Cerebellar nuclear complex (tissue), 1 donor: ENCODE measurements at regions not wholly inside any gene's neighbourhood (a gene's known extent, or its start where the extent isn't known, plus 50 kb on each side); places are given as distances from the start of the nearest gene placed in this dataset.

Experiments used
- DNase-seq, 2 experiments: peaks; one replicate each; lab custom pipeline; 2025; lab: John Stamatoyannopoulos, UW

- DNase-seq, result no peak
Observed at GRCh38 chr20:18971574-18971973, 158.0 kb downstream of the SCP2D1 start.

- DNase-seq, result no peak
Observed at GRCh38 chr20:18972251-18972876, 158.8 kb downstream of the SCP2D1 start.

DNA sequence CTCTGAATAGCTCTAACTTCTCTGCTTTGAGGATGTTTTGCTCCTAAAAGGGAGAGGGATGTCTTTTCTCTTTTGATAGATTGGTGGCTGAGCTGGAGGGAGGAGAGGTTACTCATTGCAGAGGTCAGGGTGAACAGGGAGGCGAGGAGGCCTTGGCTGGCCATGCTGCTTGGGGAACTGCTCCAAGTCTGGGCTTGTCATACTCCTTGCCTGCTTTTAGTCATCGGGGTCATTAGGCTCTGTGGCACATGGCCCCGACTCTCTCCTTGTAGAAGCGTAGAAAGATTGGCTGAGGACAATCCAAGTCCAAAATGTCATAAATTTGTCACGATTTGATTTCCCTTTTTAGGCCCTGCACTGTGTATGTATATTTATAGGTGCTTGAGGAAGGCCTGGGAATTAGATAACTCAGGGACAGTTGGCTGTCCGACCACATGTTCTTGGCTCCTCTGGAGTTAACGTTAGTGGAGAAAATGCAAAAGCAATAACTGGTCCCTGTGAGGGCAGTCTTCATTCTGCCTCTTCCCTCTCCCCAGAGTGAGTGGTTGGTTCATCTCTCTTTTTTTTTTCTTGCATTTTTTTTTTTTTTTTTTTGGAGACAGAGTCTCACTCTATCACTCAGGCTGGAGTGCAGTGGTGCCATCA, 160.1 kb downstream of the SCP2D1 start:
- no peak for DNase-seq

- no peak for DNase-seq
Observed at GRCh38 chr20:18974660-18975059, 161.1 kb downstream of the SCP2D1 start.

GRCh38 chr20:18977441-18977840, 163.9 kb downstream of the SCP2D1 start:
- DNase-seq, result no peak

DNA sequence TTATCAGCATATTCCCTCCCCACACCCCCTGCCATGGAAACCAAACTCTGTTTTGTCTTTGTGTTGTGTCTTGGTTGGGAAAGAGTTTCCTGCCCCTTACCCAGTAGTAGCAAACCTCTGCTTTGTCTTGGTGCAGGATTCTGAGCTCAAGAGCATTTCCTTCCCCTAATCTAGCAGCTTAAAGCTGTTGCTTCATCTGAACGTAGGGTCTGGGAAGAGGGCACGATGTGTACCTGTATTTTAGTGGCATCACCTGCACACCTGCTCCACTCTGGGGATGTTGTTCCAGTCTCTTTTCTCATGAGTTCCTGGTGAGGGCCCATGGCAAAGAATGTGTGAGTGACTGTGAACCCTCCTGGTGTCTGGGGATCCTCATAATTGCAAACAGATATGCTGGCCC, 164.7 kb downstream of the SCP2D1 start:
- no peak for DNase-seq

DNA sequence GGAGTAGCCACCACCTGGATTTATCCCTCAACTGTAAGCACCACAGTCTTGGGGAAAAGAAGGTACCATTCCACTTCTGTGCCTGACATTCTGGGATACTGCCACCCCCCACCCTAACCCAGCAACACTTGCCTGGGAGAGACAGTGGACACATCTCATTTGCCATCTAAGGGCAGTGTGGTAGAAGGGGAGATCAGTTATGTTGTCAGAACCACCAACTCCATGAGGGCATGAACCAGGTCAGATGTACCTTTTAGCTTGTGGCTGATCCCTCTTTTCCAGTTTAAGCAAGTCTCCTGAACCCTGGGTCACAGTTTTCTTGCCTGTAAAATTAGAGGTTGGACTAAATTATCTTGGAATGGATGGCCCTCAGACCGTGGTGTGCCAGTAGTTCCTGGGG, 165.5 kb downstream of the SCP2D1 start:
- DNase-seq, result no peak

- no peak for DNase-seq
Observed at GRCh38 chr20:18981962-18982539, 168.5 kb downstream of the SCP2D1 start.

GRCh38 chr20:18983796-18984195, 170.2 kb downstream of the SCP2D1 start:
- DNase-seq, result no peak

GRCh38 chr20:18984238-18985200, 170.9 kb downstream of the SCP2D1 start:
- no peak for DNase-seq

DNA sequence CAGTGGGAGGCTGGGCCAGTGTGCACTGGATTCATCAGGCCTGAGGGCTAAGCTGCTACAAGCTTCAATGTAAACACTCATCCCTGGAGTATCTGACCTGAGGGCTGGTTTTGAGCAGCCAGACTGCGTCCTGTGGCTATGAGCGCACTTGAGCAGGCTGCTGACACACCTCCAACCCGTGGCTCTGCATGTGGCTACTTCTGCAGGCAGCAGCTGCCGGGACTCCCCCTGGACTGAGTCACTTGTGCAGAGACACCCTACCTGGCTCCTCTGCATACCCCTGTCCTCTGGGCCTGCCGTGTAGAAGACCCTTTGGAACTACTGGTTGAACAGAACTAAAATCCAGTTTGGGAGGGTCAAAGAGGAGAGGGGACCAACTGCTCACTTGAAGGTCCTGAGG, 172.0 kb downstream of the SCP2D1 start:
- no peak for DNase-seq

- no peak for DNase-seq
Observed at GRCh38 chr20:18986146-18986830, 172.7 kb downstream of the SCP2D1 start.

DNA sequence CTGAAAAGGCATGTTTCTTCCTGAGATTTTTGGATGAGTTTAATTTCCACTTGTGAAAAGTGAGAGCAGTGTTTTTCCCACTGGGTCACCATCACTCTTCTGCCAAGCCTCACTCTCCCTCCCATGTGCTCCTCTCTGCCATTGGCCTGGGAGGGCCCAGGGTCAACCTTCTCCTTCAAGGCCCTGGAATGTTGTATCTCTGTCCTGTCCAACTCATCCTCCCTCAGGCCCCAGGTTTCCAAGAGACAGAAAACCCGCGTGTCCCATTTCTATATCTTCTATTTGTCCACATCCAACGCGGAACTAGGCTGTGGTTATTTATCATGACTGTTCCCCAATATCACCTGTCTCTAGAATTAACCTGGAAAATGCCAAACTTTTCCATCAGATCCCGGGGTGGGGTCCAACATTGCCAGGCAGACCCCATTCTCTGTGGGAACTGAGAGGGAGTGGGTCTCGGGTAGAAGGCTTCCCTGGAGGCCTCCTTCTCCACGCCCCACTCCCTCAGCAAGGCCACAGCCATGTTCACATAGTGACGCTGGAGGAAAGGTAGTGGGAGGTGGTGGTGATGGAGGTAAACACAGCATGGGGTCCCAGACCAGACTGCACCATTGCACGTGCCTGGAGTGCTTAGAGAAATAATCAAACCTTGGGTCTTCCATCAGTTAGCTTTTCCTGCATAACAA, 173.5 kb downstream of the SCP2D1 start:
- DNase-seq, result no peak

DNA sequence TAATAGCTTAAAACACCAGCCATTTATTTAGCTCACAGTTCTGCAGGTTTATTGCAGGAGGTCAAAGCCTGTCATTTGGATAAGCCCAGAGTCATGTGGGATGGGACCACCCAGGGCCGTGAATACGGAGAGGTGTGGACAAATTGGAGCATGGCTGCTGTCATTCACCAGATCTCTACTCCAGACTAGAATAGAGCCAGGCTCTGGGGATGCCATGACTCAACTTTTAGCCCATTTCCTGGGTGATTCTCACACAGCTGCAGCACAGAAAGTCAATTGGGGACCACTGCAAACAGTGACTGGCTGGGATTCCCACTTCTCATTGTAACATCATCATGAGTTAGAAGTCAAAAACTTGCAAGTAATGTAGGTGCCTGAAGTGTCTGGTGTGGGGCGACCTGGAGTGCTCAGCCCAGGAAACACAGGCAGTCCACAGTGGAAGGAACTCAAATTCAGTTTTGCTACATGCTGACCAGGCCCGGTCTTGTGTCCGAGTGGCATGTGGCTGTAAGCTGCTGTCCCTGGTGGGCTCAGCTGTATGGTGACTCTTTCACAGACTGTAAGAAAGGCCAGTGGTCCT, 174.3 kb downstream of the SCP2D1 start:
- no peak for DNase-seq

GRCh38 chr20:18988701-18989100, 175.1 kb downstream of the SCP2D1 start:
- DNase-seq, result no peak

DNA sequence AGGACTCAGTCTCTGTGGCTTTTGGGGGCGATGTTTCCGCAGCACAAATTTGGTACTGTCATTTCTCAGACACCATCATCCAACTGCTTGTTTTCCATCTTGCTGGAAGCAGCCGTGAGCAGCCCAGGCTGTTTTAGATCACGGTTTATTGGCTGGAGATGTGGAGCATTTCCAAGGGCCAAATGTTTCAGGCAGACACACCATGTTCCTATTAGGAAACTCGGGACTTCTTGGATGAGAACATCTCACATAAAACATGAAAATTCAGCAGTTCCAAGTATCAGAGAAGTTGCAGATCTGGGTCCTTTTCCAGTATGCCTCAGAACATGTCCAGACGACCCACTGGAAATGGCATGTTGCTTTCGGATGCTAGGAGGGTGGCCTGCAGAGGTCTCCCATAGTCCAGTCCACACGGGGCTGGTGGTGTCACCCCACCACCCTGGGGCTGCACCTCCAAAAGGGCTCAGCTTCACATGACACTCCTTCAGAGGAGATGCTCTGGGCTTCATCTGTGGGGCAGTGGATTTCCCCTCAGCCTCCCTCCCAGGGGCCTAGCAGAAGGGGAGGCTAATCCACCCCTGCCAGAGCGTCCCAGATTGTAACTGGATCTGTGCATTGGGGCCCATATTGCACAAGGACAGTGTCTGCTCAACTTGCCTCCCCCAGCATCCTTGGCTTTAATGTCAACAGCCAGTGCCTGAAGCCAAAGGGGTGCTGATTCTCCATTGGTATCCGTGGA, 176.3 kb downstream of the SCP2D1 start:
- no peak for DNase-seq

- DNase-seq, result no peak
Observed at GRCh38 chr20:18991012-18991411, 177.4 kb downstream of the SCP2D1 start.

DNA sequence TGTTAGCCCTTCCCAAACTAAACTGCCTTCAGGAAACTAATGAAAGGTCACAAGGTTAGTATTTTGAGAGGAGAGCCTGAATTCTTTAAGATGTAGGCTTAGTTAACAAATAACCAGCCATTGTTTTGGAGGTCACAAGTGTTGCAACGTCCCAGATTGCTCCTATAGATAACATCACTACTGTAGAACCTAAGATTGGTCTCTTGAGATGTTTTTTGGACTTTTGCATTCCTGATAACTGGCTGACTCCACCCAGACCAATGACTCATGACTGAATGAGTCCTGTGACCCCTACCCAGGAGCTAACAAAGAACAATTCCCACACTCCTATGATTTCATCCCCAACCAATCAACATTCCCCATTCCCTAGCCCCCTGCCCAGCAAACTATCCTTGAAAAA, 178.8 kb downstream of the SCP2D1 start:
- DNase-seq, result no peak

- DNase-seq, result no peak
Observed at GRCh38 chr20:18995455-18995854, 181.9 kb downstream of the SCP2D1 start.

DNA sequence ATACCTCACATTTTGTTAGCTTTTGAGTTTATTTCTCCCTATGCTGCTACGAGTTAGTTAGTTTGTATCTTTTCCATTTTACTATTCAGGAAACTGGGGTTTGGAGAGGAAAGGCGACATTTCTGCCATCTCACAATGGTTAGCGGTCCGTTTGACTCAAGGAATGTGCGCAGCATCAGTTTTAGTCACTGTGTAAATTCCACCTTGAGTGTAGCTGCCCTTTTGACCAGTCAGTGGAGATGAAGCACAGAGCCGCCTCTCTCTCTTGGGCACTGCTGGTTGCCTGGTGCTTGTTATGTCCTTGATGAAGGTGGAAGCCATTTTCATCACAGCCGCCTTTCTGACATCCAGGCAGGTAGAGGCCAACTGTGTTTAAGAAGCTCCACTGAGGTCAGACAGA, 185.5 kb downstream of the SCP2D1 start:
- no peak for DNase-seq
